ENCODE measurements at regions not wholly inside any gene's neighbourhood (a gene's known extent, or its start where the extent isn't known, plus 50 kb on each side); places are given as distances from the start of the nearest gene placed in this dataset.
A peak's percentile ranks its signal among the peaks of the same experiment; 100 is the strongest.

- intact Hi-C loops (cut with DNase I), result loop anchor here (5.0 to 10.0 kb wide), 4 partner anchors 86 to 297 kb away; partner anchors contain the start of genes ABCA1 and SLC44A1
- DNase-seq, result no peak
Measured at GRCh38 chr9:105158898-105159297, 85.6 kb upstream of the SLC44A1 start.

GRCh38 chr9:105168870-105169319, 75.6 kb upstream of the SLC44A1 start:
- no peak for DNase-seq
- intact Hi-C loops (cut with DNase I), result no loop called here

GRCh38 chr9:105171076-105171475, 73.4 kb upstream of the SLC44A1 start:
- no peak for DNase-seq
- intact Hi-C loops (cut with DNase I), result no loop called here

DNA sequence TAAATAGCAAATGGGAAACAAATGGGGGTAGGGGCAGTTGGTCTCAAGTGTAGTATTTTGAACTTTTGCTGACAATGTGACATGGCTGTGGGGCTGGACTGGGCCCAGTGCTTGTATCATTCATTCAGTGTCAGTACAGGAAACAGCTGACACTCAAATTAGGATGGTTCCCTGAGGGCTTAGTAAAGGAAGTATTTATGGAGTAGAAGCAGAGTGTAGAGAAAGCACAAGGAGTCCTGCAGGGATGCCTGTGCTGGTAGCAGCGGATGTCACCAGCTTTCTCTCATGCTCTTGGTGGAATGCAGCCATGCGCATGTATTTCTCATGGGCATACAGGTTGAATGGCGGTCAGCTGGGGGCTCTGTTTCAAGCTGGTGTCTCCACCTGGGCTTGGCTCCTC, 72.9 kb upstream of the SLC44A1 start:
- intact Hi-C loops (cut with DNase I), result no loop called here

DNA sequence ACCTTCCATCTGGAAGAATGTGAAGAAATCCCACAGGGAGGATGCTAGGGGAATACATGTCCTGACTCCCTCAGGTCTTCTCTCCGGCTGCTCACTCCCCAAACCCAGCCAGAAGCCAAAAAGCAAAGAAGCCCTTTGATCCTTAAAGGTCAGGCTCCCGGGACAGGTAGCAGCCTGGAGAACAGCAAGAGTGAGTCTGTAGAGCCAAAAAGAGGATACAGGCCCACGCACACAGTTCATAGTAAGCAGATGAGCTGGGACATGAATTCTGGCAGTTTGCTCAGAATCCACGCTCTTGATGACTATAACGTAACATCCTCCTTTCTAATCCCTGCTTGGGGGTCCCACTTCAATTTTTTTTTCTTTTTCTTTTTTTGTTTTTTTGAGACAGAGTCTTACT, 72.0 kb upstream of the SLC44A1 start:
- DNase-seq, result no peak
- intact Hi-C loops (cut with DNase I), result no loop called here

More for the DNA sequence above, 72.9 kb upstream of the SLC44A1 start:
- no peak for DNase-seq

DNA sequence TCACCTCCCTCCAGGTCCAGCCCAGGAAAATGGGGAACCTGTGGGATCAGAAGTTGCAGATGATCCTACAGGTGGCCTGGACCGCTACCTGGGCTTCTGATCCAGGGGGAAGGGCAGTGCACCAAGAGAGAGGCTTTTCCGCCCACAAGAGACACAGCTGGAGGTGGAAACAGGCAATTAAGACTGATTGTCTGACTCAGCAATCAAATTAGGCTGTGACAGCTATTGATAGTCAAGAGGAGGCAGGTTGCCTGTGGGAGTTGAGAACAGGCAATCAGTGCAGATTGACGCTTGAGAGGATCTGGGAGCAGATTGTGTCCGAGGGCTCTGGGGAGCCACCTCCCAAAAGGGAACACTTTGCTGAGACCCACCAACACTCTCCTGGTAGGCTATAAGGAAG, 71.1 kb upstream of the SLC44A1 start:
- intact Hi-C loops (cut with DNase I), result no loop called here
- DNase-seq, result peak in 38 of 42 donors; percentile 16 to 89 (median 52)

- peak in 8 of 42 donors; percentile 9 to 63 (median 35) for DNase-seq
Measured at GRCh38 chr9:105173826-105174225, 70.6 kb upstream of the SLC44A1 start.

DNA sequence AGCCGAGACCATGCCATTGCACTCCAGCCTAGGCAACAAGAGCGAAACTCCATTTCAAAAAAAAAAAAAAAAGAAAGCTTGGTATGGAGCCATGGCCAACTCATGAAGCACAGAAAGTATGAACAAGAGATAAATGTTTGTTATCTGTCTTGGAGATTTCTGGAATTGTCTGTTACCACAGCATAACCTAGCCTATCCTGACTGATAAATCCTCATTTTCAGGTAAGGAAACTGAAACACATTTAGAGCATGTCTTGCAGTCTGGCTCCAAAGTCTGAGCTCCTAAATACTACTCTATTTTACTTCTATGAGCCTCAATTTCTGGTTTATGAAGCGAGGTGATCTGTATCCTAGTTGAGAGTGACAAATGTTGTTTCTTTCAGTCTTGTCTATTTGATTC, 68.3 kb upstream of the SLC44A1 start:
- intact Hi-C loops (cut with DNase I), result no loop called here

More at GRCh38 chr9:105173826-105174225, 70.6 kb upstream of the SLC44A1 start:
- intact Hi-C loops (cut with DNase I), result no loop called here

DNA sequence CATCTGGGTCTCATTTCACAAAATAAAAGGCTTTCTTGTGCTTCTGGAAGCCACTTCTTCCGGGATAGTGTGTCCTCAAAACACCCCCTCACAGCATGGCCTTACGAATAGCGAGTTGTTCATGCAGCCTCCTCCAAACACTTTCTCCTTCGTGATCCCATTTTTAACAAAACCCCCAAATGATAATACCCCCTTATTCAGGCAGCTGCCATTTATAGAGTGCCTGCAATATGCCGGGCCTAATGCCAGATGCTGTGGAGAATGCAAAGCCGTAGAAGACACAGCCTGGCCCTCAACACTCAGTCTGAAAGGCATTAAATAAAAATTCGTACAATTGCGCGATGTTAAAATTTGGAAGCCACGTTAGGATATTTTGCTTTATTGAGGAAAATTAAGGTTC, 66.4 kb upstream of the SLC44A1 start:
- intact Hi-C loops (cut with DNase I), result no loop called here
- DNase-seq, result peak in 17 of 42 donors; percentile 7 to 73 (median 24)

More for the DNA sequence above, 68.3 kb upstream of the SLC44A1 start:
- DNase-seq, result no peak

DNA sequence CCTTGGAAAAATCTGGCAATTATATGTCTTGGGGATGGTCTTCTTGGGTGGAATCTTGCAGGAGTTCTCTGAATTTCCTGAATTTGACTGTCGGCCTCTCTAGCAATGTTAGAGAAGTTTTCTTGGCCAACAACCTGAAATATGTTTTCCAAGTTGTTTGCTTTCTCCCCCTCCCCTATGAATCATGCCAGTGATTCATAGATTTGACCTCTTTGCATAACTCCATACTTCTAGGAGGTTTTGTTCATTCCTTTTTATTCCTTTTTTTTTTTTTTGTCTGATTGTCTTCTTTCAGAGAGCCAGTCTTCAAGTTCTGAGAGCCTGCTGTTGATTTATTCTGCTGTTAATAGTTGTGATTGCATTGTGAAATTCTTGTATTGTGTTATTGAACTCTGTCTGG, 56.7 kb upstream of the SLC44A1 start:
- DNase-seq, result no peak
- intact Hi-C loops (cut with DNase I), result no loop called here

GRCh38 chr9:105188746-105189145, 55.7 kb upstream of the SLC44A1 start:
- DNase-seq, result no peak
- intact Hi-C loops (cut with DNase I), result no loop called here

DNA sequence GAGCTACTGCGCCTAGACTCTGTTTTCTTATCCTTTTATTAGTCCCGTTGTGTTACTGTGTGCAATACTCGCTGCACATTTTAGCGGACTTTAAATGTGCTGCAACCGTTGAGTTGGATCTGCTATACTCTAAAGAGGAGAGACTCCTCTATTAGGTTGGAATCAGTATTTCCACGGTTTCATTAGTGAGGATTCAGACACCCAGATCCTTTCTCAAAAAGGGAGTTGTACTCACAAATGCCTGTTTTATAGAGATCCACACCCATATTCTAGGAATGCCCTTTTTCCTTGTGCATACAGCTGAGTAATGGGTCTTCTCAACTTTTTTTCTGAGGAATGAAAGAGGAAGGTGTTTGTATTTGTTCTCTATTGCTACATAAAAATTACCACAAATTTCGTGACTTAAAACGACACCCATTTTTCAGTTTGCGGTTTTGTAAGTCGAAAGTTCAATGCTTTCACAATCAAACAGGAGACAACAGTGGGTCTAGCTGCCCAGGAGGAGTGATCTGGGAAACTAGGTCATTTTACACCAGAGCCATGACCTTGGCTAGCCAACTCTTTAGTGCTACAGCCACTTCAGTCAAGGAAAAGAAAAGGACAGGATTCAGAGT, 52.8 kb upstream of the SLC44A1 start:
- DNase-seq, result no peak
- intact Hi-C loops (cut with DNase I), result no loop called here

DNA sequence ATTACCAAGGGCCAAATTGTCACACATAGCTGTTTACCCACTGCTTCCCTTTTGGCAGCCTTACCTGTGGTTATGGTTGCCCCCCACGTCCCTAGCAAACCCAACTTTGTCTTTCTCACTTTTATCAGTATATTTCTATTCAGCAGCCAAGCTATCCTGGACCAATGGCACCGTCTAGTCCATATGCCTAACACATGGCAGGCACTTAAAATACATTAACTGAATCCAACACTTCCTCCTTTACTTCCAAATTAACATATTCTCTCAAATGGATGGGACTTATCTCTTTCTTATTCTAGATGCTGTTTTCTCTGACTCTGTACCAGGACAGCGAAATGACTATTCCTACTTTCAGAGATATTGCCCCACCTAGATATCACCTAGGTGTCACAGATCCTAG, 50.9 kb upstream of the SLC44A1 start:
- intact Hi-C loops (cut with DNase I), result no loop called here

DNA sequence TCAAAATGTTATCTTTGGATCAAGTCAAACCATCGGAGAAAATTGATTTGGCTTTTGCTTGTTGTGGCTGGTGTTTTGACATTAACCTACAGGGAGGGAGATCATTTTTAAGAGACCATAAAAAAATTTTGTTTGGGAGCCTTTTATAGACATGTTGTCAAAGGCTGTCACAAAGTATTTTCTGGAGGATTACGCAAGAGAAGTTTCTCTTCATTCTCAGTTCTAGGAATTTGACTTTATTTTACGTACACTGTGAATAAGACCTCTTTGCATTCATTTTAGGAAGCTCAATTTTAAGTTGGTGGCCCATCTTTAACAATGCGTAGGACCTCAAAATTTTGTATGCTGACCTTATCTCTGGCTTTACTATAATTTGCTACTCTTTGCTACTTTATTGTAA, 50.2 kb upstream of the SLC44A1 start:
- no peak for DNase-seq
- intact Hi-C loops (cut with DNase I), result no loop called here

More for the DNA sequence above, 50.9 kb upstream of the SLC44A1 start:
- no peak for DNase-seq
